Panc1 (cell line): ENCODE measurements at regions not wholly inside any gene's neighbourhood (a gene's known extent, or its start where the extent isn't known, plus 50 kb on each side); places are given as distances from the start of the nearest gene placed in this dataset.

ENCODE experiments used
- ATAC-seq: fragments of 200-7000 bp; cut with Tn5 transposase; 2 replicates; pipeline ENCODE4 v1.9.1; 2020; ENCODE audit warnings: mild to moderate bottlenecking, moderate library complexity
- BruUV-seq: library from RNA; stranded (reverse); fragments of 400-500 nt; replicated peaks from 2 replicates; lab custom pipeline; 2021; lab: Mats Ljungman, UMichigan
- CTCF ChIA-PET: fragments of 300-600 bp; sonication (Branson Sonifier 250); formaldehyde crosslinking; loops from one replicate; lab custom pipeline; 2022; ENCODE audit warnings: antibody characterized with exemption; lab: Charles Lee
- POLR2A ChIA-PET: fragments of 300-600 bp; sonication (Branson Sonifier 250); formaldehyde crosslinking; loops from one replicate; lab custom pipeline; 2022; ENCODE audit warnings: antibody characterized with exemption; lab: Charles Lee
- DNase-seq: peaks from one replicate; pipeline ENCODE4 v3.0.0-alpha.2; 2010; ENCODE audit warnings: low read depth, low spot score
- H3K27ac ChIP-seq: 2 replicates; pipeline ENCODE4 v1.5.1; 2011; ENCODE audit warnings: mild to moderate bottlenecking, low read length, inconsistent platforms
- H3K27me3 ChIP-seq: fragments of 200-500 bp; sonication (Bioruptor generic); 2 replicates; pipeline ENCODE4 v1.6.0; 2014; ENCODE audit warnings: low read length, inconsistent platforms; ENCODE audit not compliant: control insufficient read depth, insufficient read depth
- H3K36me3 ChIP-seq: fragments of 200-500 bp; sonication (Bioruptor generic); 2 replicates; pipeline ENCODE4 v1.5.1; 2014; ENCODE audit warnings: inconsistent platforms, mild to moderate bottlenecking, low read length, moderate library complexity; ENCODE audit not compliant: control insufficient read depth, insufficient read depth
- H3K4me1 ChIP-seq: 2 replicates; pipeline ENCODE4 v1.5.1; 2011; ENCODE audit warnings: inconsistent platforms, mild to moderate bottlenecking, low read length, moderate library complexity; ENCODE audit not compliant: control insufficient read depth, insufficient read depth
- H3K4me3 ChIP-seq, 2 experiments: 2 replicates each; pipeline ENCODE4 v1.5.1; 2011 to 2012; ENCODE audit warnings: low read depth in 2 of 2, low read length in 2 of 2, mild to moderate bottlenecking in 2 of 2, inconsistent platforms in 1 of 2, moderate library complexity in 1 of 2
- H3K9me3 ChIP-seq: fragments of 200-500 bp; sonication (Bioruptor generic); 2 replicates; pipeline ENCODE4 v1.5.1; 2014; ENCODE audit warnings: low read depth, mild to moderate bottlenecking, inconsistent platforms, low read length, moderate library complexity; ENCODE audit not compliant: control insufficient read depth, insufficient read depth
- CTCF ChIP-seq: fragments of 450-650 bp; IDR thresholded peaks from 2 replicates; pipeline ENCODE4 v1.5.1; 2017; ENCODE audit warnings: mild to moderate bottlenecking
- POLR2AphosphoS5 ChIP-seq: IDR thresholded peaks from 2 replicates; pipeline ENCODE4 v1.6.1; 2012; ENCODE audit warnings: mild to moderate bottlenecking, low read depth, low read length, moderate library complexity
- REST ChIP-seq, 2 experiments: IDR thresholded peaks; 2 replicates each; pipeline ENCODE4 v1.6.1; 2011 to 2012; ENCODE audit warnings: low read depth in 2 of 2, control low read depth in 1 of 2, low read length in 1 of 2, mild to moderate bottlenecking in 1 of 2, moderate library complexity in 1 of 2; ENCODE audit not compliant: insufficient read depth in 1 of 2
- SIN3A ChIP-seq: IDR thresholded peaks from 2 replicates; pipeline ENCODE4 v1.6.1; 2012; ENCODE audit warnings: low read depth, mild to moderate bottlenecking, low read length, moderate library complexity, borderline replicate concordance; ENCODE audit not compliant: insufficient read depth
- TCF7L2 ChIP-seq: IDR thresholded peaks from 2 replicates; pipeline ENCODE4 v1.6.1; 2011; ENCODE audit warnings: mild to moderate bottlenecking, low read depth, low read length, inconsistent platforms
- in situ Hi-C: cut with HindIII; loops from 2 replicates; pipeline ENCODE4 v1.10.0; 2016; ENCODE audit warnings: low sequenced_read_pairs, low pct_unique_long_range_greater_than_20kb
- intact Hi-C: fragments of 100-400 bp; cut with micrococcal nuclease; formaldehyde crosslinking; loops from one replicate; pipeline ENCODE4 v1.10.0; 2022; ENCODE audit not compliant: unreplicated experiment

GRCh38 chr2:16048466-16048865 is 108.1 kb downstream of the MYCN start:
- no peaks in the 10 kb centered on the region for H3K9me3 ChIP-seq
- no peak overlapping the region for H3K27ac ChIP-seq
- H3K36me3 ChIP-seq, result no peaks in the 10 kb centered on the region
- CTCF ChIA-PET, result no interaction called here
- no TSS peak for BruUV-seq
- no peak for DNase-seq
- H3K4me3 ChIP-seq, result no peak overlapping the region
- intact Hi-C loops (no loop called here), in situ Hi-C loops (no loop called here)
- H3K4me1 ChIP-seq, result no peaks in the 10 kb centered on the region
- TF ChIP-seq POLR2AphosphoS5, result no peak
- TF ChIP-seq SIN3A, result no peak
- no peak for TF ChIP-seq CTCF
- TF ChIP-seq TCF7L2, result no peak
- ATAC-seq, result no peak
- POLR2A ChIA-PET, result interaction anchor here (0.6 kb wide), 1 partner anchor 123 kb away, joined by 7 read pairs; no protein-coding TSS in a partner anchor
- no peaks in the 10 kb centered on the region for H3K27me3 ChIP-seq

GRCh38 chr2:16047701-16048100 is 107.4 kb downstream of the MYCN start:
- POLR2A ChIA-PET, result no interaction called here
- H3K27me3 ChIP-seq, result no peaks in the 10 kb centered on the region
- ATAC-seq (no peak), DNase-seq (no peak)
- in situ Hi-C loops, result no loop called here
- TF ChIP-seq TCF7L2 (no peak), CTCF (no peak), SIN3A (no peak), REST (IDR thresholded peaks at IDR 0.05; ENCODE audit: insufficient read depth in 1 of 2, low read depth in 2 of 2, low read length in 1 of 2) (no peak), POLR2AphosphoS5 (no peak)
- H3K27ac ChIP-seq, result no peak overlapping the region
- CTCF ChIA-PET, result no interaction called here
- no peaks in the 10 kb centered on the region for H3K36me3 ChIP-seq
- H3K9me3 ChIP-seq, result no peaks in the 10 kb centered on the region
- BruUV-seq, result no TSS peak
- H3K4me3 ChIP-seq, result no peak overlapping the region
- intact Hi-C loops, result no loop called here
- no peaks in the 10 kb centered on the region for H3K4me1 ChIP-seq
